ENCODE measurements at regions not wholly inside any gene's neighbourhood (a gene's known extent, or its start where the extent isn't known, plus 50 kb on each side); places are given as distances from the start of the nearest gene placed in this dataset.
"Not testable (repeated sequence)": the region's sequence is repeated elsewhere in the genome, so short reads cannot be mapped to it uniquely, and the experiment has no call there.

DNA sequence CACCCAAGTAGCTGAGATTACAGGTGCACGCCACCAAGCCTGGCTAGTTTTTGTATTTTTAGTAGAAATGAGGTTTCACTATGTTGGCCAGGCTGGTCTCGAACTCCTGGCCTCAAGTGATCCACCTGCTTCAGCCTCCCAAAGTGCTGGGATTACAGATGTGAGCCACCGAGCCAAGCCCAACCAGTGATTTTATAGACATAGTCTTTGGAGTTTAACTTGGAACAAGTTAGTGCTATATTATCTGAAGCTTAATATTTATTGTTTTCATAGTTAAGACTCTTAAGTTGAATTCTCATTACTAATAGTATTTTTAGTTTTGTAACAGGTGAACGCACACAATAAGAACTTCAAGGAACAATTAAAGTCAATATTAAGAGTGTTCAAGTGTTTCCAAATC is 122.1 kb downstream of the SPAG6 start:
- H3K4me3 ChIP-seq; intact Hi-C loops (cut with DNase I); H3K9me3 ChIP-seq; H3K27me3 ChIP-seq; H3K4me1 ChIP-seq; DNase-seq (ENCODE audit: extremely low spot score); H3K27ac ChIP-seq (replicated peaks in 1 of 4); H3K36me3 ChIP-seq: not testable (repeated sequence)
- WGBS: 95% methylated on average over 4 of the region's 4 CpGs

DNA sequence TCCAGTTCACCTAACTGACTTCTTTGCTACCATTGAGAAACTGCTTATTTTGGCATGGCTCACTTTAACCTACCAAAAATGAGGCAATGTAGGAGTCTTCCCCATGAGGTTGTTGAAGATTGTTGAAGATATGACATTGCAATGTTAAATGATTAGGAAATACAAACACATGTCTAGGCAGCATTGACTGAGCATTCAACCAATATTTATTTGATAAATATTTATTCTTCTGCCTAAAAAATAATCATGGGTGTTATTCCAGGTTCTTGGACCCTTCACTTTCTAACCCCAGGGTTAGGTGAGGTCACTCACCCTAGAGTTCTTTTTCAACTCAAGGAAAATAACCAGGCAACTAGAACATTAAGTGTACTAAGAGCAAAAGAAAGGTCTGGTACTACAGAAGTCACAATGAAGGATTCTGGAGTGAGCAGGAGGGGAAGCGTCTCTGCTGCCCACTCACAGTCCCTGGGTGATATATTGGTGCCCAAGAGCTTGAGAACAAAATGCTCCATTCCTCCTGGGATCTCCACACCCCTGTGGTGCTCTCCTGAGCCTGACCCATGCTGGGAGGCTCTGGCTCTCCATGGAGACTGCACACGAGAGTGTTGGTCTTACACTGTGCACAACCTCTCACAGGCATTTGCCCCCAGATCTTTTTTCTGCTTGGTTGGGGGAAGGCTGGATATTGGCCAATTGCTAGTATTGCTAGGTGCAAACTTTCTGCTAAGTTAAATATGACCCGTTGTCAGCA is 123.4 kb downstream of the SPAG6 start:
- TF ChIP-seq, protein P1, sequence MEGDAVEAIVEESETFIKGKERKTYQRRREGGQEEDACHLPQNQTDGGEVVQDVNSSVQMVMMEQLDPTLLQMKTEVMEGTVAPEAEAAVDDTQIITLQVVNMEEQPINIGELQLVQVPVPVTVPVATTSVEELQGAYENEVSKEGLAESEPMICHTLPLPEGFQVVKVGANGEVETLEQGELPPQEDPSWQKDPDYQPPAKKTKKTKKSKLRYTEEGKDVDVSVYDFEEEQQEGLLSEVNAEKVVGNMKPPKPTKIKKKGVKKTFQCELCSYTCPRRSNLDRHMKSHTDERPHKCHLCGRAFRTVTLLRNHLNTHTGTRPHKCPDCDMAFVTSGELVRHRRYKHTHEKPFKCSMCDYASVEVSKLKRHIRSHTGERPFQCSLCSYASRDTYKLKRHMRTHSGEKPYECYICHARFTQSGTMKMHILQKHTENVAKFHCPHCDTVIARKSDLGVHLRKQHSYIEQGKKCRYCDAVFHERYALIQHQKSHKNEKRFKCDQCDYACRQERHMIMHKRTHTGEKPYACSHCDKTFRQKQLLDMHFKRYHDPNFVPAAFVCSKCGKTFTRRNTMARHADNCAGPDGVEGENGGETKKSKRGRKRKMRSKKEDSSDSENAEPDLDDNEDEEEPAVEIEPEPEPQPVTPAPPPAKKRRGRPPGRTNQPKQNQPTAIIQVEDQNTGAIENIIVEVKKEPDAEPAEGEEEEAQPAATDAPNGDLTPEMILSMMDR (IDR thresholded peaks at IDR 0.05): no peak
- TF ChIP-seq POLR2A (IDR thresholded peaks at IDR 0.05; ENCODE audit: low read depth) (no peak), EP300 (IDR thresholded peaks at IDR 0.05) (no peak), POLR2AphosphoS5 (IDR thresholded peaks at IDR 0.05) (no peak)
- H3K36me3 ChIP-seq: no peaks in the 10 kb centered on the region
- intact Hi-C loops (cut with DNase I): no loop called here
- DNase-seq (ENCODE audit: extremely low spot score): no peak
- H3K9me3 ChIP-seq: no peaks in the 10 kb centered on the region
- WGBS: 91% methylated on average over 3 of the region's 3 CpGs
- no peak overlapping the region for H3K4me3 ChIP-seq
- no peak overlapping the region for H3K27ac ChIP-seq (replicated peaks in 1 of 4)
- no peaks in the 10 kb centered on the region for H3K4me1 ChIP-seq
- H3K27me3 ChIP-seq: peaks cover 0 to 18% (median 3%) of the 10 kb centered on the region in 4 donors

DNA sequence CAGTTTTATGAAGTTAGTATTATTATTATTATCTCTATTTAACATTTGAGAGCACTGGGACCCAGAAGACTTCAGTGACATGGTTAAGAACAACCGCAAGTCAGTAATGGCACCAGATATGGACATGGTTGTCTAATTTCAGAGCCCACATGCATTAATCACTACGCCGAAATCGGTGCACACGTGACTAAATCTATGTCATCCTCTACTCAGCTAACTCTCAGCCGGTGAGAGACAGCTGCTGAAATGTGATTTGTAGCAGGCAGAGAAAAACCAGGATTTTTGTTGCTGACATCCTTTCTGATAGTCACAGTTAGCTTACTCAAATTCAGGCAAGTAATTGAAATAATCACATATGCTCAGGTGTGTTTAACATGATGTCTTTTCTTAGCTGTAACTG is 127.7 kb downstream of the SPAG6 start:
- Histone ChIP-seq H3K4me3 (no peak overlapping the region), H3K9me3 (no peaks in the 10 kb centered on the region), H3K4me1 (peaks cover 15 to 23% (median 19%) of the 10 kb centered on the region in 4 donors), H3K27ac (replicated peaks in 1 of 4) (no peak overlapping the region), H3K27me3 (peaks cover 5 to 61% (median 31%) of the 10 kb centered on the region in 4 donors), H3K36me3 (no peaks in the 10 kb centered on the region)
- intact Hi-C loops (cut with DNase I): no loop called here
- WGBS: 90% methylated on average over 6 of the region's 6 CpGs
- TF ChIP-seq POLR2A (IDR thresholded peaks at IDR 0.05; ENCODE audit: low read depth) (no peak), POLR2AphosphoS5 (IDR thresholded peaks at IDR 0.05) (no peak), EP300 (IDR thresholded peaks at IDR 0.05) (no peak)
- TF ChIP-seq, protein P1 (IDR thresholded peaks at IDR 0.05): no peak
- DNase-seq (ENCODE audit: extremely low spot score): no peak

DNA sequence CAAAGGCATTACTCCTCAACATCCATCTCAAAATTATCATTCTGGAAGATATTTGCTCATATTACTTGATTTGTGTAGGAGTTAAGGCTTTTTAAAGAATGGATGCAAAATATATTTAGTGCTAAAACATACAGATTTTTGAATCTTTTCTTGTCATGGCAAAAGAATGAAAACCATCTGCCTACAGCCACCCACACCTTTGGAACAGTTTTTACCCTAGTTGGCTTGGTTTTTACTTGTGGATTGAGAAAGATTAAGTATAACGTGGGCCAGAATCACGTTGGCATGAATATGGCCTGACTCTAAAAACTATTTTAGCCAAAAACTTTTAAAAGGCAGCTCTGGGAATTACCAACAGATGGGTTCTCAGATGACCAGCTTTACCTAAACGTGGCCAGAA is 128.2 kb downstream of the SPAG6 start:
- TF ChIP-seq EP300 (IDR thresholded peaks at IDR 0.05) (no peak), POLR2AphosphoS5 (IDR thresholded peaks at IDR 0.05) (no peak), POLR2A (IDR thresholded peaks at IDR 0.05; ENCODE audit: low read depth) (no peak)
- TF ChIP-seq, protein P1 (IDR thresholded peaks at IDR 0.05): no peak
- intact Hi-C loops (cut with DNase I): no loop called here
- Histone ChIP-seq H3K27ac (replicated peaks in 1 of 4) (no peak overlapping the region), H3K9me3 (no peaks in the 10 kb centered on the region), H3K4me1 (peaks cover 15 to 23% (median 19%) of the 10 kb centered on the region in 4 donors), H3K4me3 (no peak overlapping the region), H3K27me3 (peaks cover 5 to 66% (median 32%) of the 10 kb centered on the region in 4 donors), H3K36me3 (no peaks in the 10 kb centered on the region)
- WGBS: 81% methylated on average over 3 of the region's 3 CpGs
- no peak for DNase-seq (ENCODE audit: extremely low spot score)

DNA sequence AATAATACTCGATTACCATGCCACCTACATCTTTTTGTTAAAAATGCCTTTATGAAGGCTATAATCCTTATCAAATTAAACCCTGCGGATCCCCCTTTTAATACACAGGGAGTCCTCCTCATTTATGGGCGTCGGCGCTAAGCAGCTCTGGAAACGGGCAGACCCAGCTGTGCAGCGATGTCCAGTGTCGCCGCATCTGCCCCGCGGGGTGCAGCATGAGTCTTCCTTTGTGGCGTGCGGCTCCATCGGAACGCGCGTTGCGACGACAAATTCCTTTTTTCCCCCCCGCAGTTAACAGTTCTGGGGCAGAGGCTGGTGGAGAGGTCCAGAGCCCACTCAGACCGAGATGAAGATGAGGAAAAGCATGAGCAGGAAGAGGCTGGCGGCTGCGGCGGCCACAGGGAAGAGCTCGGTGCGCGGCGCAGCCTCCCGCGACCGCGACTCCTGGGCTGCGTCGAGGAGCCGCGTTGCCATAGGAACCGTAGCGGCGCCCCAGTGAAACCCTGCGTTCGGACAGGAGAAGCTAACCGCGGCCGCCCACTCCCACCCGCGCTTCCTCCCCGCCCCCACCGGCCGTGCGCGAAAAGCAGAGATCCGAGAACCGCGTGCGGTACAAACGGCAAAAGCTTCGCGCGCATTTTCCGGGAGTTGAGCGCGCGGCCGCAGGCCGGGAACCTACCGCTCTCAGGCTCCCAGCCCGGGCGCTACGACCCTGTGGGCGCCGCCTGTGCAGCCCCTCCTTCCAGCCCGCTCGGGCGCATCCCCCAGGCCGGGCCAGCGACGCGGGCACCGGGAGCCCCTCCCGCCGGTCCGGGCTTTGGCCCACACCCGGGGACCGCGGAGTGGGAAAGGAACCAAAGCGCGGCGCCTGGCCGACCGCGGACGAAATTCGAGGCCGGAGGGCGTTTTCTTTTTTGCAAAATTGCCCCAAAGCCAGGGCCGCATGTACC is 130.6 kb downstream of the SPAG6 start:
- no peaks in the 10 kb centered on the region for H3K36me3 ChIP-seq
- peaks cover 15 to 23% (median 19%) of the 10 kb centered on the region in 4 donors for H3K4me1 ChIP-seq
- WGBS: 4% methylated on average over 46 of the region's 96 CpGs
- no peak overlapping the region for H3K27ac ChIP-seq (replicated peaks in 1 of 4)
- H3K27me3 ChIP-seq: peaks cover 5 to 72% (median 29%) of the 10 kb centered on the region in 4 donors
- TF ChIP-seq POLR2AphosphoS5 (IDR thresholded peaks at IDR 0.05): no peak
- TF ChIP-seq EP300 (IDR thresholded peaks at IDR 0.05): no peak
- no peak for TF ChIP-seq POLR2A (IDR thresholded peaks at IDR 0.05; ENCODE audit: low read depth)
- TF ChIP-seq, protein P1 (IDR thresholded peaks at IDR 0.05): no peak
- H3K9me3 ChIP-seq: no peaks in the 10 kb centered on the region
- no peak for DNase-seq (ENCODE audit: extremely low spot score)
- peak overlapping the region; percentile 44 to 57 (median 52) for H3K4me3 ChIP-seq
- intact Hi-C loops (cut with DNase I): no loop called here

All from esophagus muscularis mucosa (tissue), 4 donors.